H9 (cell line): ENCODE measurements at regions not wholly inside any gene's neighbourhood (a gene's known extent, or its start where the extent isn't known, plus 50 kb on each side); places are given as distances from the start of the nearest gene placed in this dataset.

Source experiments
- DNase-seq: peaks from one replicate; pipeline ENCODE4 v3.0.0-alpha.2; 2017
- H2AFZ ChIP-seq: one replicate; pipeline ENCODE4 v1.6.1; 2013; ENCODE audit warnings: mild to moderate bottlenecking, low read length, control low read depth, moderate library complexity
- H2AK5ac ChIP-seq: 2 replicates; pipeline ENCODE4 v1.6.1; 2013; ENCODE audit warnings: low read length, control low read depth, mixed read lengths; ENCODE audit not compliant: insufficient read length
- H2BK120ac ChIP-seq: one replicate; pipeline ENCODE4 v1.6.1; 2013; ENCODE audit warnings: low read depth, mild to moderate bottlenecking, low read length, control low read depth, inconsistent platforms; ENCODE audit not compliant: poor library complexity, severe bottlenecking
- H2BK12ac ChIP-seq: 2 replicates; pipeline ENCODE4 v1.6.1; 2013; ENCODE audit warnings: low read length, control low read depth, mixed read lengths, low read depth; ENCODE audit not compliant: insufficient read length
- H2BK15ac ChIP-seq: 2 replicates; pipeline ENCODE4 v1.6.1; 2013; ENCODE audit warnings: low read depth, low read length, control low read depth
- H2BK20ac ChIP-seq: one replicate; pipeline ENCODE4 v1.6.1; 2013; ENCODE audit warnings: low read depth, mild to moderate bottlenecking, low read length, control low read depth, inconsistent platforms; ENCODE audit not compliant: poor library complexity, severe bottlenecking
- H2BK5ac ChIP-seq: 2 replicates; pipeline ENCODE4 v1.6.1; 2013; ENCODE audit warnings: low read length, control low read depth, mixed read lengths; ENCODE audit not compliant: insufficient read length
- H3K14ac ChIP-seq: 2 replicates; pipeline ENCODE4 v1.6.1; 2013; ENCODE audit warnings: low read length, control low read depth; ENCODE audit not compliant: insufficient read depth
- H3K18ac ChIP-seq: 2 replicates; pipeline ENCODE4 v1.6.1; 2013; ENCODE audit warnings: low read depth, mild to moderate bottlenecking, mixed read lengths, low read length, control low read depth; ENCODE audit not compliant: insufficient read length
- H3K23ac ChIP-seq: 2 replicates; pipeline ENCODE4 v1.6.1; 2013; ENCODE audit warnings: low read length, control low read depth, mixed read lengths, low read depth; ENCODE audit not compliant: insufficient read length
- H3K23me2 ChIP-seq: 2 replicates; pipeline ENCODE4 v1.6.1; 2013; ENCODE audit warnings: low read depth, mild to moderate bottlenecking, mixed read lengths, low read length, control low read depth; ENCODE audit not compliant: insufficient read length, poor library complexity, severe bottlenecking
- H3K27ac ChIP-seq: 2 replicates; pipeline ENCODE4 v1.5.1; 2013; ENCODE audit warnings: low read length, control low read depth, mixed read lengths, low read depth; ENCODE audit not compliant: insufficient read length
- H3K27me3 ChIP-seq: 2 replicates; pipeline ENCODE4 v1.6.1; 2013; ENCODE audit warnings: low read length, control low read depth, inconsistent platforms; ENCODE audit not compliant: insufficient read depth
- H3K4ac ChIP-seq: 2 replicates; pipeline ENCODE4 v1.6.1; 2013; ENCODE audit warnings: low read depth, mild to moderate bottlenecking, control low read depth, inconsistent platforms, low read length, moderate library complexity
- H3K4me1 ChIP-seq: 2 replicates; pipeline ENCODE4 v1.6.1; 2013; ENCODE audit warnings: low read length, control low read depth, inconsistent platforms; ENCODE audit not compliant: insufficient read depth
- H3K4me2 ChIP-seq: 2 replicates; pipeline ENCODE4 v1.6.1; 2013; ENCODE audit warnings: low read length, control low read depth, mixed read lengths; ENCODE audit not compliant: insufficient read length, insufficient read depth
- H3K56ac ChIP-seq: 2 replicates; pipeline ENCODE4 v1.6.1; 2013; ENCODE audit warnings: low read depth, mild to moderate bottlenecking, mixed read lengths, low read length, control low read depth; ENCODE audit not compliant: insufficient read length
- H3K79me1 ChIP-seq: 2 replicates; pipeline ENCODE4 v1.6.1; 2013; ENCODE audit warnings: low read depth, mild to moderate bottlenecking, moderate library complexity, low read length, control low read depth, inconsistent platforms; ENCODE audit not compliant: insufficient read depth, poor library complexity, severe bottlenecking
- H3K79me2 ChIP-seq: 2 replicates; pipeline ENCODE4 v1.6.1; 2013; ENCODE audit warnings: low read length, control low read depth, inconsistent platforms; ENCODE audit not compliant: insufficient read depth
- H3K9ac ChIP-seq: 2 replicates; pipeline ENCODE4 v1.6.1; 2013; ENCODE audit warnings: low read length, control low read depth, mixed read lengths; ENCODE audit not compliant: insufficient read length; ENCODE audit errors: extremely low read depth
- H3K9me3 ChIP-seq: one replicate; pipeline ENCODE4 v1.6.1; 2013; ENCODE audit warnings: low read depth, low read length, inconsistent platforms; ENCODE audit not compliant: control insufficient read depth
- H3T11ph ChIP-seq: one replicate; pipeline ENCODE4 v1.6.1; 2013; ENCODE audit warnings: mild to moderate bottlenecking, low read length, control low read depth, inconsistent platforms
- H4K20me1 ChIP-seq: one replicate; pipeline ENCODE4 v1.6.1; 2013; ENCODE audit not compliant: control insufficient read depth, insufficient read length, insufficient read depth
- H4K5ac ChIP-seq: 2 replicates; pipeline ENCODE4 v1.6.1; 2013; ENCODE audit warnings: low read depth, mild to moderate bottlenecking, mixed read lengths, low read length, control low read depth; ENCODE audit not compliant: insufficient read length
- H4K8ac ChIP-seq: replicated peaks from 2 replicates; pipeline ENCODE4 v1.6.1; 2013; ENCODE audit warnings: low read length, control low read depth, mixed read lengths, low read depth; ENCODE audit not compliant: insufficient read length
- H4K91ac ChIP-seq: 2 replicates; pipeline ENCODE4 v1.6.1; 2013; ENCODE audit warnings: low read depth, mild to moderate bottlenecking, moderate library complexity, mixed read lengths, low read length, control low read depth; ENCODE audit not compliant: insufficient read length
- H3K27ac Mint-ChIP-seq, 3 experiments: 2 replicates in 2 of 3; 3 replicates in 1 of 3; pipeline ENCODE4 v1.8.0; 2020 to 2021; ENCODE audit warnings: mixed read lengths in 3 of 3, mild to moderate bottlenecking in 1 of 3, moderate library complexity in 1 of 3
- H3K27me3 Mint-ChIP-seq: 2 replicates; pipeline ENCODE4 v1.8.0; 2021; ENCODE audit warnings: low read depth, mild to moderate bottlenecking, moderate library complexity, mixed read lengths
- H3K36me3 Mint-ChIP-seq, 3 experiments: 2 replicates in 2 of 3; 3 replicates in 1 of 3; pipeline ENCODE4 v1.8.0; 2020 to 2021; ENCODE audit warnings: low read depth in 3 of 3, mixed read lengths in 3 of 3; ENCODE audit not compliant: insufficient read depth in 1 of 3
- H3K4me1 Mint-ChIP-seq, 2 experiments: 2 replicates each; pipeline ENCODE4 v1.8.0; 2020; ENCODE audit warnings: mixed read lengths in 2 of 2
- H3K4me3 Mint-ChIP-seq, 2 experiments: 2 replicates in 1 of 2; 3 replicates in 1 of 2; pipeline ENCODE4 v1.8.0; 2020 to 2021; ENCODE audit warnings: mild to moderate bottlenecking in 2 of 2, mixed read lengths in 2 of 2, moderate library complexity in 1 of 2
- H3K9me3 Mint-ChIP-seq, 2 experiments: 2 replicates in 1 of 2; 3 replicates in 1 of 2; pipeline ENCODE4 v1.8.0; 2020; ENCODE audit warnings: mild to moderate bottlenecking in 2 of 2, mixed read lengths in 2 of 2, moderate library complexity in 1 of 2
- WGBS: extraction: QIAGEN DNeasy Blood & Tissue Kit; methylation state at CpG from one replicate; pipeline ENCODE4 v1.1.7; 2013; ENCODE audit warnings: missing lambda C conversion rate, low lambda C conversion rate, mixed read lengths; ENCODE audit not compliant: insufficient read length; ENCODE audit errors: extremely low coverage; 5-methylcytosine and 5-hydroxymethylcytosine counted together
- TF ChIP-seq, protein P1 (sequence below): fragments of 200-600 bp; sonication (generic); conservative IDR thresholded peaks from 3 replicates; pipeline ENCODE4 v1.8.0; 2021; ENCODE audit warnings: antibody characterized with exemption, mild to moderate bottlenecking

GRCh38 chr4:30617836-30618235, 102.3 kb upstream of the PCDH7 start:
- Histone ChIP-seq H3K4ac (no peak overlapping the region), H3K9ac (no peak overlapping the region), H2BK12ac (no peak overlapping the region), H2BK120ac (no peak overlapping the region), H3K4me2 (no peak overlapping the region), H2AK5ac (no peak overlapping the region), H3K9me3 (no peaks in the 10 kb centered on the region), H3K79me2 (no peaks in the 10 kb centered on the region), H2BK15ac (no peak overlapping the region), H3K23me2 (no peaks in the 10 kb centered on the region), H3K4me1 (no peaks in the 10 kb centered on the region), H3T11ph (no peak overlapping the region), H3K27ac (no peak overlapping the region), H4K20me1 (no peaks in the 10 kb centered on the region), H3K27me3 (no peaks in the 10 kb centered on the region), H2BK20ac (no peak overlapping the region), H3K56ac (no peak overlapping the region), H3K14ac (no peak overlapping the region), H3K18ac (no peak overlapping the region), H4K5ac (no peak overlapping the region), H2BK5ac (no peak overlapping the region), H4K91ac (no peak overlapping the region), H4K8ac (no peak overlapping the region), H3K23ac (no peak overlapping the region), H3K79me1 (no peaks in the 10 kb centered on the region), H2AFZ (no peak overlapping the region)
- Mint-ChIP-seq H3K4me3 (no peak overlapping the region), H3K9me3 (no peaks in the 10 kb centered on the region), H3K4me1 (no peaks in the 10 kb centered on the region), H3K27ac (no peak overlapping the region), H3K36me3 (no peaks in the 10 kb centered on the region), H3K27me3 (no peaks in the 10 kb centered on the region)
- no CpG with 5 or more reads among the region's 2 CpGs for WGBS
- no peak for DNase-seq
- TF ChIP-seq, protein P1, sequence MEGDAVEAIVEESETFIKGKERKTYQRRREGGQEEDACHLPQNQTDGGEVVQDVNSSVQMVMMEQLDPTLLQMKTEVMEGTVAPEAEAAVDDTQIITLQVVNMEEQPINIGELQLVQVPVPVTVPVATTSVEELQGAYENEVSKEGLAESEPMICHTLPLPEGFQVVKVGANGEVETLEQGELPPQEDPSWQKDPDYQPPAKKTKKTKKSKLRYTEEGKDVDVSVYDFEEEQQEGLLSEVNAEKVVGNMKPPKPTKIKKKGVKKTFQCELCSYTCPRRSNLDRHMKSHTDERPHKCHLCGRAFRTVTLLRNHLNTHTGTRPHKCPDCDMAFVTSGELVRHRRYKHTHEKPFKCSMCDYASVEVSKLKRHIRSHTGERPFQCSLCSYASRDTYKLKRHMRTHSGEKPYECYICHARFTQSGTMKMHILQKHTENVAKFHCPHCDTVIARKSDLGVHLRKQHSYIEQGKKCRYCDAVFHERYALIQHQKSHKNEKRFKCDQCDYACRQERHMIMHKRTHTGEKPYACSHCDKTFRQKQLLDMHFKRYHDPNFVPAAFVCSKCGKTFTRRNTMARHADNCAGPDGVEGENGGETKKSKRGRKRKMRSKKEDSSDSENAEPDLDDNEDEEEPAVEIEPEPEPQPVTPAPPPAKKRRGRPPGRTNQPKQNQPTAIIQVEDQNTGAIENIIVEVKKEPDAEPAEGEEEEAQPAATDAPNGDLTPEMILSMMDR: no peak
